ENCODE measurements at regions not wholly inside any gene's neighbourhood (a gene's known extent, or its start where the extent isn't known, plus 50 kb on each side); places are given as distances from the start of the nearest gene placed in this dataset.
A peak's percentile ranks its signal among the peaks of the same experiment; 100 is the strongest.

- TF ChIP-seq CTCF (IDR thresholded peaks at IDR 0.05; ENCODE audit: low read length, missing control alignments), result peak; percentile 59
- no peak overlapping the region for H3K4me3 ChIP-seq (replicated peaks; ENCODE audit: low read depth, low read length)
- DNase-seq (ENCODE audit: low read depth), result peak; percentile 51
Observed at GRCh38 chr4:138522366-138522765, 280.2 kb upstream of the SLC7A11 start.

- no peak overlapping the region for H3K4me3 ChIP-seq (replicated peaks; ENCODE audit: low read depth, low read length)
- no peak for TF ChIP-seq CTCF (IDR thresholded peaks at IDR 0.05; ENCODE audit: low read length, missing control alignments)
- no peak for DNase-seq (ENCODE audit: low read depth)
Observed at GRCh38 chr4:138521809-138522208, 279.7 kb upstream of the SLC7A11 start.

GRCh38 chr4:138519436-138519835, 277.3 kb upstream of the SLC7A11 start:
- no peak for TF ChIP-seq CTCF (IDR thresholded peaks at IDR 0.05; ENCODE audit: low read length, missing control alignments)
- no peak overlapping the region for H3K4me3 ChIP-seq (replicated peaks; ENCODE audit: low read depth, low read length)
- DNase-seq (ENCODE audit: low read depth), result no peak

DNA sequence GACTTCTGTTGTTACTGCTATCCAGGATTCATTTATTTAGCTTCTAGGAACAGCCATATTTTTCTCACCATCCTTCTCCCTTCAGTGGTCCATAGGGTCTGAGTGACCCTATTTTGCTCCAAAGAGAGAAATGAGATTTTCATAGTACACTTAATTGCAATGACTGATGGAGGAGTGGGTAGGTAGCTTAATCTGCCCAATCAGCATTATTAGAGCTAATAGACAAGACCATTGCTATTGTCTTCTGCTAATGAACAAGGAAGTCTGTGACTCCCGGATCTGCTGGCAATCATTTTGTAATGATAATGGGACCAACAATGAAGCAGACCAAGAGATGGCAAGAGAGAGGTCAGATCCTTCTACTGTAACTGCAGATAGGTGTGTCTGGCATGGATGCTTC, 271.4 kb upstream of the SLC7A11 start:
- no peak for DNase-seq (ENCODE audit: low read depth)
- H3K4me3 ChIP-seq (replicated peaks; ENCODE audit: low read depth, low read length), result no peak overlapping the region
- no peak for TF ChIP-seq CTCF (IDR thresholded peaks at IDR 0.05; ENCODE audit: low read length, missing control alignments)

GRCh38 chr4:138512756-138513155, 270.6 kb upstream of the SLC7A11 start:
- TF ChIP-seq CTCF (IDR thresholded peaks at IDR 0.05; ENCODE audit: low read length, missing control alignments), result no peak
- H3K4me3 ChIP-seq (replicated peaks; ENCODE audit: low read depth, low read length), result no peak overlapping the region
- DNase-seq (ENCODE audit: low read depth), result no peak

- no peak for TF ChIP-seq CTCF (IDR thresholded peaks at IDR 0.05; ENCODE audit: low read length, missing control alignments)
- peak; percentile 14 for DNase-seq (ENCODE audit: low read depth)
- no peak overlapping the region for H3K4me3 ChIP-seq (replicated peaks; ENCODE audit: low read depth, low read length)
Observed at GRCh38 chr4:138510053-138510452, 267.9 kb upstream of the SLC7A11 start.

DNA sequence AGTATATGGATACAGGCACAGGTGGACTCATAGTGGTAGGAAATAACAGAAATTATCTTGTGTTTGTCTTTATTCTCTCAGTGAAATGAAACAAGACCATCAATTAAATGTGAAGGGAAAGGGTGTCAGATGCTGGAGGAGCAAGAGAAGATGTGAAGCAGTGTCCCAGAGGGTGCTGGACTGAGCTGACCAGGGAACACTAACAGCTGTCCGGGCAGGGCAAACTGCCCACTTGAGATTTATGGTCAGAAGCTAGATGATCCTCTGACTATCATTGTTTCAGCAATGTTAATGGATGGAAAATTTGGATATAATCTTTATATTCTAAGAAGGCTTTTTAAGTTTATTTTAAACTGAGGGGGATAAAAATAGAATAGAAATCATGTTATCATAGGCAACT, 267.2 kb upstream of the SLC7A11 start:
- no peak for DNase-seq (ENCODE audit: low read depth)
- no peak for TF ChIP-seq CTCF (IDR thresholded peaks at IDR 0.05; ENCODE audit: low read length, missing control alignments)

More for the DNA sequence above, 267.2 kb upstream of the SLC7A11 start:
- H3K4me3 ChIP-seq (replicated peaks; ENCODE audit: low read depth, low read length), result no peak overlapping the region

Measured in fibroblast of pulmonary artery (primary cell).